Sigmoid colon (tissue), 4 donors: ENCODE measurements at regions not wholly inside any gene's neighbourhood (a gene's known extent, or its start where the extent isn't known, plus 50 kb on each side); places are given as distances from the start of the nearest gene placed in this dataset.

ENCODE experiments used
- EP300 ChIP-seq, 4 donors: sonication (generic); formaldehyde crosslinking; IDR thresholded peaks; one replicate each; pipeline ENCODE4 v1.6.1; 2017; ENCODE audit warnings: antibody characterized with exemption in 4 of 4
- POLR2A ChIP-seq, 2 donors: fragments of 450-650 bp; IDR thresholded peaks; one replicate each; pipeline ENCODE4 v1.6.1; 2016; ENCODE audit warnings: antibody characterized with exemption in 2 of 2, mild to moderate bottlenecking in 2 of 2, moderate library complexity in 2 of 2

- TF ChIP-seq POLR2A (IDR thresholded peaks at IDR 0.05) (no peak), EP300 (IDR thresholded peaks at IDR 0.05) (no peak)
Observed at GRCh38 chr2:122570641-122571040, 815.2 kb downstream of the TSN start.
